ENCODE measurements at regions not wholly inside any gene's neighbourhood (a gene's known extent, or its start where the extent isn't known, plus 50 kb on each side); places are given as distances from the start of the nearest gene placed in this dataset.

DNA sequence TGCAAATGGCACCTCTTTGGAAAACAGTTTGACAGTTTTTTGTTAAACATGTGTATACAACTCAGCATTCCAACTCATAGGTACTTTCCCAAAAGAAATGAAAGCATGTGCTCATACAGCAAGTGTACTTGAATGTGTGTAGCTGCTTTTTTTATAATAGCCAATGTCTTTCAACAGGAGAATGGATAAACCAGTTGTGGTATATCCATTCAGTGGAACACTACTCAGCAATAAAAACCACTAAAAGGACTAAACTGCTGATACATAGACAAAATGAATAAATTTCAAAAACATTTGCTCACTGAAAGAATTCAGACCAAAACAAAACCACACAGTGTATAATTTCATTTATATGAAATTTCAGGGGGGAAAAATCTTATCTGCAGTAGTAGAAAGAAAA is 267.3 kb downstream of the NR2F1-AS1 start:
- no peak for DNase-seq

DNA sequence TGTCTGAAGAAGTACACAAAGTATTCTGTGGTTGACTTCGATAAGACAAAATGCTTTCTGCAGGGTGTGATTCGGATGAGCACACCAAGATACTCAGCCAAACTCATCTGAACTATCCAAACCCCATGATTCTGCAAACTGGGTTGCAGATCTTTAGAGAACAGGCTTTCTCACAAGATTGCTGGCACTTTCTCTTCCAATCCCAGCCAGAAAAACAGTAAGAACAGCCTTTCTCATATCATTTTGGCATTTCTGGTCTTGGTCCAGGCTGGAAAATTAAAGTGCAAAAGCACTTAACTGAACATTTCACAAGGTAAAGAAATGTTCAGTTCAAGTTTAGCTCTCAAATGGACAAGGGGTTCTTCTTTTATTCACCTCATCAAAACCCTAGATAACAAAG is 269.1 kb downstream of the NR2F1-AS1 start:
- no peak for DNase-seq

DNA sequence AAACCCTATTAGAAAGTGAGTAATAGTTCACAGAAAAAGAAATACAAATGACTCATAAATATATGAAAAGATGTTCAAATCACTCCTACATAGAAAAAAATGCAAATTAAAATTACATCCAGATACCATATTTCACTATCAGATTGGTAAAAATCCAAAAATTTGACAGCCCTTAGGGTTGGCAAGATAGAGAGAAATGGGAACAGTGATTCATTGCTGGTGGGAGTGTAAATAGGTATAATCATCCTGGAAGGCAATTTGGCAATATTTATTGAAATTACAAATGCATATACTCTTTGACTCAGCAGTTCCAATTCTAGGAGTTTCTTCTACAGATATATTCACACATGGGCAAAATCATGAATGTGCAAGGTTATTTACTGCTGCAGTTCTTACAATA is 273.5 kb downstream of the NR2F1-AS1 start:
- no peak for DNase-seq

DNA sequence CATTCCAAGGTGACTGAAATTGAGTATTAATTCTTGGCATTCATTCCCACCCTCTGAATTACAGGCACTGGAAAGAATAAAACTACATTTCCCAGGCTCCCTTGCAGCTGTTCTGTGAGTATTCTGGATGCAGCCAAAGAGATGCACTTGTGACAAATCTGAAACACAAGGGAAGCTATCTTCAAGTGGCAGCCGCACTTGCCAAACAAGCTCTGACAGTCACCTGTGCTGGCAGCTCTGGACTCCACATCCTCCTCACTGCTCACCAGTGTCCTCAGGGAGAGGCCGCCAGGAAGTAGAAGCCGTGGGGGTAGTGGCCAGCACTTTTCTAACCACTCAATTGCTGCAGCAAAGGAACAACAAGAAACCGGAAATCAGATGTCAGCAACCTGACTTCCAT is 275.0 kb downstream of the NR2F1-AS1 start:
- DNase-seq, result no peak

DNA sequence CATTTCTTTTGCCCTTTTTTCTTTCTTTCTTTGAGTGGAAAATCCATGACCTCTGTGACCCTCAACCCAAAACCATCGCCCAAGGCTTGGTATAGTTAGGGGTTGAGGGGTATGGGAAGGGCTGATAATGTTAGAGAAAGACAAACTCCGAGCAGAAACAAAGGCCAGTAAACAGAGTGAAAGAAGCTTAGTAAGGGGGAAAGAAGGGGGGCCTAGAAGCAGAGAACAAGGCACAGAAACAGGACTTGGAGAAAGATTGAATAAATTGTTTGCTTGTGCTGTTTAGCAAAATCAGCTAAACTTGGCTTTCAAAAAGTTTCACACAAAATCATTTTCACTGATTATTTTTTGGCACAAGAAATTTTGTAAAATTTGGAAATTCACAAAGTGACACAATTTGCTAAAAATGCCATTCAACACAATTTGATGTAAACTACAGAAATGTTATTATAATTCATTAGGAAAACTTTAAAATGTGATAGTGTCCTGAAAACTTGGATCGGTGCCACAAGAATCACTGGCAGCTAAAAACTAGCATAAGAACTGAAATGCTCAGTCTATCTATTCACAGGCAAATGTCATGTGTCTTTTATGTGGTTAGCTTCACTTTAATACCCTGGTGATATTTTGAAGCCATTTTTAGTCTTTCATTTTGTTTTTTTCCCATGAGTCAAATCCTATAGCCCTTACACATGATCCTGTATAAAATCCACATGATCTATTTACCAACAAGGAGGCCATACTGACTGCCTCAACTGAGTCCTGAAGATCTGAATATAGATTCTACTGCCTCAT is 276.4 kb downstream of the NR2F1-AS1 start:
- DNase-seq, result no peak

DNA sequence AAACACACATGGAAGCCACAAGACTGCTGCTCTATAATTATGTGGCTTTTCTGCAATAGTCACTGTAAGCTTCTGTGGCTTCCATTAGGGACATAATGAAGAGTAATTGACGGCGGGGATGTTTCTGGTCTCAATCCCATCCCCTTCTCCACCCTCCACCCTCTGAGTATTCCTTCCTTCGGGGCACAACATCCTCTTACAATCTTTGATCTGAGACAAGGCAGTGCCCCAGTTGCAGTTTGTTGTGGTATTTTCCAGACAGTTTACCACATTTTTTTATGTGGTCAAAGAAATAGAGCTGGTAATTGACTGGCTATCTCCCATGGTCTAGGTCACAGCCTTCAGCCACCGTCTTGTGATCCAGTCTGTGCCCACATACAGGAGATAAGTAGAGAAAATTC is 277.7 kb downstream of the NR2F1-AS1 start:
- peak; percentile 37 for DNase-seq

DNA sequence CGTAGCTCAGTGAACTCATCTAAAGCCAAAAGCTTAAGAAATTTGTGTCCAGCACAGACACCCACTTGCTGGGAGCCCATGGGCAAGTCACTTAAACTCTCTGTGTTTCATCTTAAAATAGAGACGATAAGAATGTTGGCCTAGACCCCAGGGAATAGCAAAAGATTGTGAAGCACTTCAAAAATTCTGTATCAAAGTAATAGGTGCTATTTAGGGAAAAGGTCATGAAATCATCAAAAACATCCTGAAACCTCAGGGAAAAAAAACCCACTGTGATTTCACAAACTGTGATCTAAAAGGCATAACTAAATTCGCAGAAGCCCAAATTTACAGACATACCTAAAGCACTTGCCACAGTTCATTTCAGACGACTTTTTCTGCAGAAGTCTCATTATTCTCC is 278.3 kb downstream of the NR2F1-AS1 start:
- DNase-seq, result no peak

DNA sequence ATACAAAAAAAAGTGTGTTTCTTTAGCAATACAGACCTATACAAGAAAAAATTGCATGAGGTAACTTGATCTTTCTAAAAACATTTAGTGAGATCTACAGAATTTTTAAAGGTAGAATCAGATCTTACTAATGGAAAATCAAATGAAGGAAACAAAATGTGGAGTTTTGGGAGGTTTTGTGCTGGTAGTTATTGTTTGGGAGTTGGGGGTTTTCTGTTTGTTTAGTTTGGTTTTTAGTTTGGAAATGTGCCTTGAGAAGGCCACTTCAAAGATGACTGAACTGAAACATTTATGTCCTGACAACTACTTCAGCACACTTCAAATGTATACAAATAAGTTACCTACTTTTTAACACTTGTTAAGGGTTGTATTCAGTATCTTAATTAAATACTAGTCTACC is 280.1 kb downstream of the NR2F1-AS1 start:
- DNase-seq, result no peak

DNA sequence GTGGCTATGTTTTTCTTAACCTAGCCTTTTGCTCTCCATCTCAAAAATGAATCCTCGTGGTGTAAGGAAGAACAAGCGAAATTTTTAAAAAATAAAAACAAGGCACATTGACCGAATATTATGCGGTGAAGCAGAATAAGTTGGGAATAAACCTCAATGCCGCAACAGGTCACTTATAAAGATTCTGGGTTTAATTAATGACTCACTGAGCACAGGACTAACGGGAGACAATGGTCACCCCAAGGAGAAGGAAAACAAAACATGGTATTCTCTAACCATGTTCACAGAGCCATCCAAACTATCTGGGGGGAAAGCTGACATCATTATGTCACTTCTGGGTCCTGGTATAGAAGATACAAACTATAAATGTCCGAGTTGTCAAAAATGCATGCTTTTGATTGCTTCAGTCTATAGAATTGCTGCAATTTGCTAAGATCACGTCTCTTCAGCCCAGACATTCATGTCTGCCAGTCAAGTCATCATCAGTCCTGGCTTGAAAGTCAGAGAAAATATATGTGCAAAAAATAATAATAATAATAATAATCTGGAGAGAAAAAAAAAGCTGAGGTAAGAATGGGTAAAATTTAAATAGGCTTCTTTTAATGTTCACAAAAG is 280.6 kb downstream of the NR2F1-AS1 start:
- DNase-seq, result no peak

DNA sequence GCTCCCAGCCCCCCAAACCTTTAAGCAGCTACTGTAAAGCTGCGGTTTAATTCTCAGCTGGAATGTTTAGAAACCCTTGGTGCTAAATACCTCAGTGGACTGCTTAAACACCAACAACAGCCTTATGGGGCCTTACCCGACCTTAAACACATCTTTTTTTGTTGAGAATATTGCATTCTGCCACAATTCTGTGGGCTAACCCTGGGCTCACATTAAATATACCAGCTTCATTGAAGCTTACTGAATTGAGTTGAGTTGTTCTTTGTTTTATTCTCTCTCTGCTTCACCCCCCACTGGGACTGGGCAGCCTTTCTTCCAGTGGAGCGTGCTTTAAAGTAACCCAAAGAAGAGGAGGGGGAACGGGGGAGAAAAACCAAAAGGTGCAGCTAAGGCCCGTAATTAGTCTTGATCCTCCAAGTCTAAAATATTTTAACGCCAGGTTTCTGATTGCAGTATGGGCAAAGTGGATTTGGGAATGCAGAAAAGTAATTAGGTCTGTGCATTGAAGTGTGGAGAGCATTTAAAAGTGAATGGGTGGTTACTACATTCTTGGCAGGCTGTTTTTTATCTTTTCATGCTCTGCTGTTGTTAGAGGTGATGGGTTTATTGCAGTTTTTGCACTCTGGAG is 281.2 kb downstream of the NR2F1-AS1 start:
- DNase-seq, result peak; percentile 57

DNA sequence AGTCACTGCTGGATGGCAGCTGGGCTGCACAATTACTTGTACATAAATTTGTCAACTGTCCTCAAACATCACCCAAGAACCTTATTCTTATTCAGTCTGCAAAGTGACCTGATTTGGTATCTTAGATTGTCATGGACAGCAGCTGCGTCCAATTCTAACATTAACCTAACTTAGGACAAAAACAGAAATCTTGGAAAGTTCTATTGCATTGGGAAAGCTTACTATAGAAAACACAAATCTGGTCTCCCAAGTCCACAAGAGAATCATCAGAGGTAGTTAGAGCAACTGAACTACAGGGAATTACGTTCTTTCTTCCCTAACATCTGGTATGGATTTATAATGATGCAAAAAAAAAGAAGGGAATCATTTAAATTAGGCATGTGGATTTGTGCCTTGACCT is 283.9 kb downstream of the NR2F1-AS1 start:
- DNase-seq, result no peak

DNA sequence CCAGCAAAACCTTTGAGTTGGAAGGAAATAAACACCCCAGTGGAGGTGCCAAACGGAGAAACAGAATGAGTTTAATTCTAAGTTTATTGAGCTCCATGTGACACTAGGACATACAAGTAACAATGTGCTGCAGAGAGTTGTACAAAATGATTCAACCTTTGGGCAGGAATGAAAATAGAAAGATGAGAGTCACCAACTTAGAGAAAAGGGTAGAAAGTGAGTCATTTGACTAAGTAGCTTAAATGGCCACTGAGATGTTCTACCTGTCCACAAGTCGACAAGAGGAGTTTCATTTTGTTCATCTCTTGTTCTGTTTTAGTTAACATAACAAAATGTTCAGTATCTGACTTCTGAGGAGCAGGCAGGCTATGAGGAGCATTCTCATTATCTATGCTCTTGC is 284.7 kb downstream of the NR2F1-AS1 start:
- no peak for DNase-seq

DNA sequence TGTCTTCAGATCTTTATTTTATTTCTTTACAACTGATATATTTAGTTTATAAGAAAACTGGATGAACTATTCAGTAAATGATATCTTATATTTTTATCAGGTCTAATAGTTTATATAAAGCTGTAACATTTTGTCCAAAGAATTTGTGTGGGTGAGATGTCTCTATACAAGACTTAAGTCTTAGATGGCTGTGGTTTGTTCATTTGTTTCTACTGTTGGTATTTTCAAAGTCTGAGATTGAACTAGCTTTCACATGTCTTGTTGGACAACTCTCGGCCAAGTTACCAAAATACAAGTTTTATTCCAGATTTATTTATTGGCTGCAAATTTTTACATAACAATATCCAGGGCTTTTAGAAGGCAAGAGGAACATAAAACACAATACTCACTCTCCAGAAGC is 286.0 kb downstream of the NR2F1-AS1 start:
- no peak for DNase-seq

DNA sequence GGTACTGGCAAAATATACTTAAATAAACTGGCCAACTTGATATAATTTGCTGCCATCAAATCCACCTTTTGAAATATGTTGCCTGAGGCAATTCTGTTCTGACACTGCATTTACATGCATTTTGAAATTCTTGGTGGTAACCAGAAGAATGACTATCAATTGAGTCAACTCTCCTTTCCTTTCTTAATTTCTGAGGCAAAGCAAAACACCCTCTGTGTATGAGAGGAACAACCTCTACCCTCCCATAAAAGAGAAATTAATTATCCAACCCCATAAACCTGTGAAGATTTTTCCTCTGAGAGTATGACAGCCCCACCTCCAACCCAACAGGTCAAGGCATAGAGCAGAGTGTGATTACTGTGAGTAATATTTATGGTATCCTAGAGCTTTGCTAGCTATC is 286.8 kb downstream of the NR2F1-AS1 start:
- no peak for DNase-seq

DNA sequence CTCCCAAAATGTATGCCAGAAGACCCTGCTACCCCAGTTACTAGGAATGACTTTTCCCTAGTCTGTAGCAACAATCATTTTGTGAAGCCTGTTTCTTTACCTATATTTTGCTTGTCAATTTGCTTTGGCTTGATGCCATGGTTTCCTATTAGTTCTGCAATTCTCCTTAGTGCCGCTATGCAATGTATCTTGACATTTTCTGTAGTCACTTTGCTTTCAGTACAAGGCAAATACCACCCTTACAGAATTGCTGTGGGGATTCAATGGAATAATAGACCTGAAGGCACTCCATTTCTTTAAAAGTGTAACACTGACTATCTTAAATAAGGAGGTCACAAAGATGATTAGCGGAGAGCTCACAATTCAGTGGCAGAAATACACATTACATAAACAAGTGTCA is 291.1 kb downstream of the NR2F1-AS1 start:
- DNase-seq, result peak; percentile 49

DNA sequence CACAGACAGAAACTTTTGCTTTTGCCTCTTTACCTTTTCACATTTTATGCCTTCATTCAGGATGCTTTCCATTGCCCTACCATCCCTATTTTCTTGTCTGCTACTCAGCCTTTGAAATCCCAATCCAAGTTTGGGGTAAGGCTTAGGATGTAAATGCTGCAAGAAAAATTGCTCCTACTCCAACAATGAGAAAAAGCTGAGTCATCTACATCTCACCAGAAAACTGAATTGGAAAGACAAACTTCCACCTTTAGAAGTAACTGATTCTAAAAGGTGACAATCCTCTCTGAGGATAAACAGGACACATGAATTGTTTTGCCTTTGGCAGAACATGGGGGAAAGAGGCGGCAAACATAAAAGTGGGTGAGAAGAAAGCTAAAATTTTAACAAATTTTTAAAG is 295.6 kb downstream of the NR2F1-AS1 start:
- DNase-seq, result no peak

DNA sequence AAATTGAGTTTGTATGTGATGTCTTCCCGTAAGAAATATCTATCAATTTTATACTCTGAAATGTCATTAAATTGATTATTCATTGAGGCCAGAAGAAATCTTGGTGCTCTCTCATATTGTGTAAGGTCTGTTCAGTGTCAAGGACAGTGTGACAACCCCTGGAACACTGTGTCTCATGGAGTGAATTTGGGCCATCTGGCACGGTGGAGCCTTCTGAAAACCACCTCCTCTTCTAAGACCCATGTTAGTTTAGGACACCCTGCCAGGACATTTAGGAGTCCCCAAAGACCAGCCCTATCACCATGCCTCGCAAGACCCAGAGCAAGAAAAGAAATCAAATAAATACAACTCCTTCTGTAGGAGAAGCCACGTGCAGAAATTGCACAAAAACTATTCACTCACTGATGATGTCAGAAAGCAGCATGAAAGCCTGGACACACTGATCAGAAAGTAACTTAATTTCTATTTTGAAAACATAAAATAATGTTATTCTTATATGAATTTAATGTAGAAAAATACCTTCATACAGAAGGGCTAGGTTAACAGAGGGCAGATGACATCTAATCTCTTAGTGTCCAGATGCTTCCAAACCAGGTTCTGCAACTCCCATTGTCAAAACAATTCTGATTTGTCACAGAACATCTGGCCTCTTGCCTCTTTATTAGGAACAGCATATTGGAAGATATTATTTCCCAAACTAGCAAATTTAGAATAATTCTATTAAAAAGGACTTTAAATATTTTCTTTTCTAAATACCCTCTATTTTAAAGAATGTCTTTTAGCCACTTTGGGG is 298.8 kb downstream of the NR2F1-AS1 start:
- no peak for DNase-seq

DNA sequence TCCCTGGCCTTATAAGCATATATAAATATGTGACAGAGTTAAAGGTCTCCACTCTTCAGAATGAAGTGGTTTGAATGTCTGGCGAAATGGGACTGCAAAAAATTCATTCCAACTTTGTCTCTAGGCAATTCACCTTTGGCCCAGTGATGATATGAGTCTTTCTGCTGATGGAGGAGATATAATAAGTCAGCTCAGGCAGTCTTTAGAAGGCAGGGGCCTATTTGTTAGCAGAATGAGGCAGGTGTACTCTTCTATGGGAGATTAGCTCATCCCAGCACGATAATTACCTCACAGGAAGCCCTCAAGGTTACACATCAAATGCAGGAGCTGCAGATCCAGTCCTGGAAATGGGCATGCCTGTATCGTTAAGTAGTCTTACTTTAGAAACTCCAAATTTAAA is 300.5 kb downstream of the NR2F1-AS1 start:
- peak; percentile 44 for DNase-seq

DNA sequence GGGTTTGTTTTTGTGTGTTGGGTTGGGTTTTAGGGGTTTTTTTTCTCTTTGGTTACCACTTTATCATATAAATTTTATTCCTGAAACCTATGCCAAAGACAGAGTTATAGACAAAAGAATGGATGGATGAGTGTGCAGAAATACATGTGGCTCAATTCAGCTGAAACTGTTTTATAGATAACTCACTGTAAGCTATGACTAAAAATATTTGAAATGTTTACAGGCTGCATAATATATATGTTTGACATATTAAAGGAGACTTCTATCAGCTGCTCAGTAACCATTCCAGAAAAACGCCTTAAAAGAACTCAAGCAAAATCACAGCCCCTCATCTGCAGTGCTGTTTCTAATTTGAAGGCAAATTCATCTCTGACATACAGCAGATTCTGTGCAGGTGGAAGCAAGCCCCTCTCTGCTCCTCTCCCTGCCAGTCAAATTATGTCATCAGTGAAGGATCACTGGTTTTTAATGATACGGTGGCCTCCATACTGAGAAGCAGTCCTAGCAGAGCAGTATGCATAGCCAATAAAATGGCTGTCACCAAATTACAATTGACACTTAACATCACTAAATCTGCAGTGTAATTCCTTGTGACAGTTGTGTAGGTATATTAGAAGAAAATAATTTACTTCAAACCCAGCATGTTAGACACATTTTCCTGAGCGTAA is 301.6 kb downstream of the NR2F1-AS1 start:
- peak; percentile 51 for DNase-seq

DNA sequence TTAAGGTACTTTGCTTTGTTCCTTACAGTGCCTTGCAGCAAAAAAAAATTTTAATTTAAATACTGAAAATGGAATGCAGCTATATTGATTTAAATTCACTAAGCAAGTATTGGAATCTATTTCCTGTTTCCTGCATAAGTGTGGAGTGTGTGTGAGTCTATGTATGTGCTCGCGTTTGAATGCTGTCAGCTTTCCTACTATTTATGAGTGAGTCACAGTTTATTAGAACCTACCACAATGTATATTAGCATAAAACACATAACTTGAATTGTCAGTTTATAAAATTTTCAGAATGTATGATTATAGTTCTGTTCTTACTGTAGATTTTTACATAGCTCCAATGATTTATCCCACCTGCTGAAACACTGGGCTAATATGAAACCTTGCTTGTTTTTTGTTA is 302.1 kb downstream of the NR2F1-AS1 start:
- no peak for DNase-seq

DNA sequence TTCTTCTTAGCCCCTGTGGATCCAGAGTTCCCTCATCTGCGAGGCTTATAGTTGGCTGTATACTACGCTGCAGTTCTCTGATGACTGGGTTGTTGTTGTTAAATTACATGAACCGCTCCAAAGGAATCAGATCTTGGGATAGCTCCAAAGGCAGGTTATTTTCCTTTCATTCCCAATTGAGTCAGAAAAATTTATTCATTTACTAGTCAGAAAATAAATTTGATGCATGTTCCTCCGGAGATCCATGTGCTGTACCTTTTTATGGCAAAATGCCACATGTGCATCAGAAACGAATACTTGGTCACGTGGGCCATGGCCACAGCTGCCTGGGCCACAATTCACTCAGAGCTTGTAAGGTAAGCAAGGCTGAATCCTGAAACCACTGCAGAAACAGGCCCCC is 304.0 kb downstream of the NR2F1-AS1 start:
- no peak for DNase-seq

DNA sequence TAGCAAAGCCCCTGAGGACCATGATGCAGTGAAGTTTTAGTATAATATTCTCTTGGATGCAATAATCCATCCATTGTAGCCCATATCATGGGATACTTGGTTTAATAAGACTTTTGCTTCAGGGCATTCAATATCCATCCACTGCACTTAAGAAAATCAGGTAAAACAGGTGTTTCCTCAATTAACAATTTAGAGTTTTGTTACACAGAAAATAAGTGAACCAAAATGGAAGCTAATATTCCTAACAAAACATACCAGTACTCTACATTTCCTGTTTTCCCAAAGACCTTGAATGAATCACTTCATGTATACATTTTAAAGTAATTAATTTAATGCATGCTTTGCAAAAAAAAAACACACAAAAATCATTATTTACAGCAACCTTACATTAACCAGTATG is 305.6 kb downstream of the NR2F1-AS1 start:
- no peak for DNase-seq

DNA sequence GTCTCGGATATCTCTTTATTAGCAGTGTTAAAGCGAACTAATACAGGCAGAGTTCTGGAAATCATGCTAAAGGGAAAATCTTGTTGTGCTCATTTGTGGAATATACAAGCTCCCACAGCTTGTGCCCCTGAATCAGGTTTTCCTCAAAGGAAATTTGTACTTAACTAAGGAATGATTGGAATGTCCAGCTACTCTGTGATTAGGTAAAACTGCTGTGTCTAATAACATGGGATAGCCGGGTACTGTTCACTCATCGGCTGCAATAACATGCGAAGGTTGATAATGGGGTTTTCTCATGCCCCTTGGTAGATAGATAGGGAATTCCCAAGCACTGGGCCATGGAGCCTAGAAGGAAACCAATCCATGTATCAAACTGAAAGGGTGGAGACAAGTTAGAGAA is 306.7 kb downstream of the NR2F1-AS1 start:
- DNase-seq, result no peak

Measured in NCI-H2227 treated with DMSO at 0.1 percent for 48 hours (cell line).